Sigmoid colon (tissue), 6 donors: ENCODE measurements at regions not wholly inside any gene's neighbourhood (a gene's known extent, or its start where the extent isn't known, plus 50 kb on each side); places are given as distances from the start of the nearest gene placed in this dataset.
A peak's percentile ranks its signal among the peaks of the same experiment; 100 is the strongest.

Experiments used
- DNase-seq: peaks from one replicate; pipeline ENCODE4 v3.0.0-alpha.2; 2019
- H3K27ac ChIP-seq, 4 donors: fragments of 200-600 bp; sonication (generic); one replicate each; pipeline ENCODE4 v1.5.1; 2016 to 2019; ENCODE audit warnings: mild to moderate bottlenecking in 1 of 4
- H3K27me3 ChIP-seq, 3 donors: fragments of 200-600 bp; sonication (generic); one replicate each; pipeline ENCODE4 v1.5.1; 2019; ENCODE audit warnings: mild to moderate bottlenecking in 1 of 3
- H3K36me3 ChIP-seq, 4 donors: fragments of 200-600 bp; sonication (generic); one replicate each; pipeline ENCODE4 v1.5.1; 2016 to 2019
- H3K4me1 ChIP-seq, 4 donors: fragments of 200-600 bp; sonication (generic); one replicate each; pipeline ENCODE4 v1.5.1; 2017 to 2019
- H3K4me3 ChIP-seq, 4 donors: fragments of 200-600 bp; sonication (generic); one replicate each; pipeline ENCODE4 v1.5.1; 2017 to 2019; ENCODE audit warnings: mild to moderate bottlenecking in 2 of 4, moderate library complexity in 1 of 4
- H3K9me3 ChIP-seq, 4 donors: fragments of 200-600 bp in 3 of 4; sonication (generic) in 3 of 4; one replicate each; pipeline versions ENCODE4 v1.5.1 to v1.6.1; 2013 to 2019
- CTCF ChIP-seq, 4 experiments: fragments of 450-650 bp in 3 of 4; fragments of 200-600 bp in 1 of 4; IDR thresholded peaks; one replicate each; pipeline ENCODE4 v1.5.1; 2016 to 2019; ENCODE audit warnings: antibody characterized with exemption in 4 of 4, mild to moderate bottlenecking in 3 of 4, moderate library complexity in 2 of 4
- EP300 ChIP-seq, 4 donors: sonication (generic); formaldehyde crosslinking; IDR thresholded peaks; one replicate each; pipeline ENCODE4 v1.6.1; 2017; ENCODE audit warnings: antibody characterized with exemption in 4 of 4
- POLR2A ChIP-seq, 2 donors: fragments of 450-650 bp; IDR thresholded peaks; one replicate each; pipeline ENCODE4 v1.6.1; 2016; ENCODE audit warnings: antibody characterized with exemption in 2 of 2, mild to moderate bottlenecking in 2 of 2, moderate library complexity in 2 of 2
- POLR2AphosphoS5 ChIP-seq, 4 donors: sonication (generic); formaldehyde crosslinking; IDR thresholded peaks; one replicate each; pipeline ENCODE4 v1.6.1; 2017; ENCODE audit warnings: antibody characterized with exemption in 4 of 4
- WGBS, 2 donors: extraction: QIAGEN DNeasy Blood & Tissue Kit; methylation state at CpG; one replicate each; pipeline ENCODE4 v1.1.7; 2013; 5-methylcytosine and 5-hydroxymethylcytosine counted together
- intact Hi-C: fragments of 100-400 bp; cut with DNase I; formaldehyde crosslinking; loops from one replicate; pipeline ENCODE4 v1.15.1; 2023
- donor health status: healthy with polysubstance abuse.
- donor health status: healthy.

DNA sequence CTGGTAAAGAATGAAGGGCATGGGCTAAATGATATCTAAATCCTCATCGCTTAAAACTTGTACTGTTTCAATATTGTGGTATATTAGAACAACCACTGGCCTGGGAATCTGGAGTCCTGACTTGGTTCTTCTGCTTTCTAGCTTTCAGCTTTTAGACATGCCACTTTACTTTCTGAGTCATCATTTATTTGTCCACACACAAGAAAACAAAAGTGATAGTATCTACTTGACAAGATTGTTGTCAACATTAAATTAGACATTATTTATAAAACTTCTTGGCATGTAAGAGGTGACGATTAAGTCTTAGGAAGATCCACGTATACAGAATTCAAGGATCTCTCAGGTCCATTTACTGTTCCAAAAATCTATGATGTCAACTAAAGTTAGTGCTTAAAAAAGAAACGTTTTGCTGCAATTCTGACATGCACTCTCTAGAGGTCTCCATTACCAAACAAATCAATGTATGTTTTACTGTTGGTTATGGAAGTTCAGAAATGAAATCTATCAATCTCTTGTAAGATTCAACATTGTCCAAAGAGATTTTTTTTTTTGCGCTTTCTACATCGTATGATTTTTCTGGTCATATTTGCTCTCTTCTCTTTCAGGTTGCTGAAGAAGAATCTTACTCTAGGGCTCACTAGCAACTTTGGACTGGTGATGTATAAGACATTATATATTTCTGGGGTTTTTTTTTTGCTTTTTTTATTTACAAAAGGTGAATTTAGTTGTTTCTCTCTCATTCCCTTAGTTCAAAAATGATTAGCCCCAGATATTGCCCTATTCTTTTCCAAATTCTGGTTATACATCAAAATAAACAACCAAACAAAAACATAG is 53.6 kb upstream of the DYNC1I1 start:
- no peak overlapping the region for H3K27ac ChIP-seq
- WGBS, 2 donors = 63 to 66% methylated on average over 6 of the region's 6 CpGs
- H3K27me3 ChIP-seq = no peaks in the 10 kb centered on the region
- H3K4me1 ChIP-seq = no peaks in the 10 kb centered on the region
- H3K36me3 ChIP-seq = no peaks in the 10 kb centered on the region
- DNase-seq = no peak
- TF ChIP-seq CTCF (IDR thresholded peaks at IDR 0.05) (peak in 1 of 4 experiments; percentile 17), POLR2AphosphoS5 (IDR thresholded peaks at IDR 0.05) (no peak), POLR2A (IDR thresholded peaks at IDR 0.05) (no peak), EP300 (IDR thresholded peaks at IDR 0.05) (no peak)
- intact Hi-C loops = no loop called here
- no peak overlapping the region for H3K4me3 ChIP-seq
- H3K9me3 ChIP-seq = no peaks in the 10 kb centered on the region

DNA sequence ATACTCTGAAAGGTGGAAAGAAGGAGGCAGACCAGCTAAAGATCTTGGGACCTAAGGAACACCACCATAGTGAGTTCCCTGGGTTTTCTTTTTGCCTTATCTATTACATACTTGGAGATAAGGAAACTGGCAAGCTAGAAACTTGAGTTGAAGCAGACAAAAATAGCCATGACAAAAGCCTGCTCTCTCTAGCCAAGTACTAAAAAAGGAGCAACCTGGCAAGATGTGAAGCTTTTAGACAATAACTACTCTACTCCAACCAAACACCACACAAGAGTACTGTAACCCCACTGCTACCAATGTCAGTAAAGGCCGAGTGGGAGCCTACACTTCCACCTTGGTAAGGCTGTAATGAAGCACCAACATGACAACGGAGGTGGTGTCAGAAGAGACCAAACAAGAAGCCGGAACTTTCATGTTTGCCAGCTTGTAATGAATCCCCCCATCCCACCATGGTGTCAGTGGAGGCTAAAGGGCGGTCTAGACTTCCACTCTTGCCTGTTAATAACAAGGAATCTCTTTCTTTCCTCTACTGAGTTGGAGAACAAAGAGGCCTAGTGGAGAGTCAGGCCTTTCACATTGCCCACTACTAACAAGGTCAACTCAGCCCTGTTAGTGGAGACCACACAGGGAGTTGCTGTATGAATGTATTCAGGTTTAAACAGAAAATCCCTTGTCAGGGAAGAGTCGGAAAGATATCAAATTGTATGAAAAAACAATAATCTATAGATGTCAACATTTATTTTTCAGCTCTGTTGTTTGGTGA is 55.8 kb upstream of the DYNC1I1 start:
- no peaks in the 10 kb centered on the region for H3K9me3 ChIP-seq
- no peaks in the 10 kb centered on the region for H3K4me1 ChIP-seq
- WGBS, 2 donors = 83 to 91% methylated on average over 5 of the region's 5 CpGs
- H3K27ac ChIP-seq = no peak overlapping the region
- intact Hi-C loops = no loop called here
- no peaks in the 10 kb centered on the region for H3K36me3 ChIP-seq
- DNase-seq = no peak
- H3K4me3 ChIP-seq = no peak overlapping the region
- H3K27me3 ChIP-seq = no peaks in the 10 kb centered on the region
- no peak for TF ChIP-seq POLR2A (IDR thresholded peaks at IDR 0.05)

GRCh38 chr7:95715274-95715673 is 57.1 kb upstream of the DYNC1I1 start:
- H3K27me3 ChIP-seq = no peaks in the 10 kb centered on the region

DNA sequence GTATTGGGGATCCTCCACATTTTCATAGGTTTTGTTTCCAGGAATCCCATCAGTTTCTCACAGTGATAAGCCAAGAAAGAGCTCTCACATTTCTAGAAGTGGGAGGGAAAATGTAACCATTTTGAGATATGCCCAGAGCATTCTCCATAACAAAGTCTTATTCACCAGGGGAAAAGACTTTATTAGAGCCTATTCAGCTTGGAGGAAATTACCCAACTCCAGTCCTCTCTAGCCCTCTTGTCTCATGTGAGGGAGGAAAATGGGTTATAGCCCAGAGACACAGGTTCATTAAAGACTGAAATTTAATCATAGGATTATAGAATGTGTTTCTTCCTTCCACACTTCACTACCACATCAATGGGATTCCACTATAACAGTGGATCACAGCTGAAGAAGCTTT is 61.6 kb upstream of the DYNC1I1 start:
- peaks cover 0 to 1% (median 0%) of the 10 kb centered on the region in 4 donors for H3K9me3 ChIP-seq
- H3K36me3 ChIP-seq = no peaks in the 10 kb centered on the region
- no peaks in the 10 kb centered on the region for H3K4me1 ChIP-seq
- no peak for DNase-seq
- H3K27ac ChIP-seq = no peak overlapping the region
- no peak overlapping the region for H3K4me3 ChIP-seq
- intact Hi-C loops = no loop called here
- TF ChIP-seq EP300 (IDR thresholded peaks at IDR 0.05) (no peak), POLR2AphosphoS5 (IDR thresholded peaks at IDR 0.05) (no peak), CTCF (IDR thresholded peaks at IDR 0.05) (no peak), POLR2A (IDR thresholded peaks at IDR 0.05) (no peak)
- no peaks in the 10 kb centered on the region for H3K27me3 ChIP-seq

More at GRCh38 chr7:95715274-95715673, 57.1 kb upstream of the DYNC1I1 start:
- TF ChIP-seq POLR2A (IDR thresholded peaks at IDR 0.05) (no peak), EP300 (IDR thresholded peaks at IDR 0.05) (no peak), CTCF (IDR thresholded peaks at IDR 0.05) (no peak), POLR2AphosphoS5 (IDR thresholded peaks at IDR 0.05) (no peak)
- Histone ChIP-seq H3K9me3 (no peaks in the 10 kb centered on the region), H3K36me3 (no peaks in the 10 kb centered on the region), H3K4me1 (no peaks in the 10 kb centered on the region), H3K4me3 (no peak overlapping the region), H3K27ac (no peak overlapping the region)
- no peak for DNase-seq
- intact Hi-C loops = no loop called here

DNA sequence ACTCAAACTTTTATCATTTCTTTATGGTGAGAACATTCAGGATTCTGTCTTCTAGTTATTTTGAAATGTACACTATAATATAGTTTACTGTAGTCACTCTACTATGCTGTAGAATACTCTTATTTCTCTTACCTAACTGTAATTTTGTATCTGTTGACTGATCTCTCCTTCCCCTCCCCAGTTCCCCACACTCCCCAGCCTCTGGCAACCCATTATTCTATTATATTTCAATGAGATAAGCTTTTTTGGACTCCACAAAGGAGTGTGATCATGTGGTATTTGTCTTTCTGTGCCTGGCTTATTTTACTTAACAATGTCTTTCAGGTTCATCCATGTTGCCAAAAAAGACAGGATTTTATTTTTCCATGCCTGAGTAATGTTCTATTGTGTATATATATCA is 71.4 kb upstream of the DYNC1I1 start:
- TF ChIP-seq POLR2AphosphoS5 (IDR thresholded peaks at IDR 0.05) = no peak
- TF ChIP-seq CTCF (IDR thresholded peaks at IDR 0.05) = no peak
- no peak for TF ChIP-seq EP300 (IDR thresholded peaks at IDR 0.05)
- no peak for TF ChIP-seq POLR2A (IDR thresholded peaks at IDR 0.05)
- Histone ChIP-seq H3K4me1 (no peaks in the 10 kb centered on the region), H3K27ac (no peak overlapping the region), H3K27me3 (no peaks in the 10 kb centered on the region), H3K4me3 (no peak overlapping the region), H3K9me3 (peaks cover 0 to 2% (median 0%) of the 10 kb centered on the region in 4 donors), H3K36me3 (no peaks in the 10 kb centered on the region)
- intact Hi-C loops = no loop called here
- no peak for DNase-seq
